Mammary epithelial cell (primary cell): ENCODE measurements at regions not wholly inside any gene's neighbourhood (a gene's known extent, or its start where the extent isn't known, plus 50 kb on each side); places are given as distances from the start of the nearest gene placed in this dataset.

Experiments used
- CTCF ChIP-seq, 2 donors: IDR thresholded peaks in 1 of 2; conservative IDR thresholded peaks in 1 of 2; 2 replicates each; pipeline ENCODE4 v1.5.1; 2011 to 2012; ENCODE audit warnings: inconsistent platforms in 2 of 2, low read length in 2 of 2, mild to moderate bottlenecking in 2 of 2, control low read depth in 1 of 2, low read depth in 1 of 2; ENCODE audit not compliant: insufficient read depth in 1 of 2; ENCODE audit errors: extremely low read depth in 1 of 2
- EZH2 ChIP-seq: IDR thresholded peaks from 2 replicates; pipeline ENCODE4 v1.6.1; 2012; ENCODE audit warnings: low read length, inconsistent platforms, borderline replicate concordance

GRCh38 chr5:114089259-114089658, 272.6 kb upstream of the KCNN2 start:
- no peak for TF ChIP-seq CTCF (conservative IDR thresholded peaks at IDR 0.05 in 1 of 2, IDR thresholded peaks at IDR 0.05 in 1 of 2; ENCODE audit: extremely low read depth in 1 of 2, insufficient read depth in 1 of 2, low read depth in 1 of 2, low read length in 2 of 2)
- no peak for TF ChIP-seq EZH2
